H1 (cell line): ENCODE measurements at regions not wholly inside any gene's neighbourhood (a gene's known extent, or its start where the extent isn't known, plus 50 kb on each side); places are given as distances from the start of the nearest gene placed in this dataset.

Experiments
- KDM4A ChIP-seq: IDR thresholded peaks from one replicate; pipeline ENCODE4 v1.7.1; 2012; ENCODE audit warnings: low read depth, mild to moderate bottlenecking, moderate library complexity, low read length, inconsistent platforms; ENCODE audit not compliant: severe bottlenecking
- TF ChIP-seq, protein P1 (sequence below): fragments of 300-600 bp; sonication (generic); IDR thresholded peaks from 2 replicates; pipeline ENCODE4 v1.7.1; 2012; ENCODE audit warnings: low read length, moderate library complexity, mild to moderate bottlenecking, inconsistent platforms; ENCODE audit not compliant: insufficient replicate concordance

DNA sequence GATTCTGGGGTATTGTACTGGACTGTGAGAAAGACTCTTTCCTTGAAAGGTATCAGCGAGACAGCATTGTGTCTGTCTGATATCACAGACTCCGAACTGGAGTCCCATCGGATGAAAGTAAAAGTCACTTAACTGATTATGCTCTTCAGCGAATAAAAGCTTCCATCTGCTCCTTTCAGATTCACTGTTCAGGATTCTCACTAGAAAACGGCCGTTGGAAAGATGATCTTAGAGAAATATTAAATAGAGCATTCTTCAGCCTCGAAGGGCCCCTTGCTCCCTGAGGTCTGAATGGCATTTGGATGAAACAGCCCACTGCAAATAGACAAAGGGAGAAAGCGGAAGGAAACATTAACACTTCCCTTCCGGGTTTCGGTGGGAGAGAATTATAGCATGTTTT, 416.2 kb upstream of the PRKX start (continued):
- TF ChIP-seq, protein P1, sequence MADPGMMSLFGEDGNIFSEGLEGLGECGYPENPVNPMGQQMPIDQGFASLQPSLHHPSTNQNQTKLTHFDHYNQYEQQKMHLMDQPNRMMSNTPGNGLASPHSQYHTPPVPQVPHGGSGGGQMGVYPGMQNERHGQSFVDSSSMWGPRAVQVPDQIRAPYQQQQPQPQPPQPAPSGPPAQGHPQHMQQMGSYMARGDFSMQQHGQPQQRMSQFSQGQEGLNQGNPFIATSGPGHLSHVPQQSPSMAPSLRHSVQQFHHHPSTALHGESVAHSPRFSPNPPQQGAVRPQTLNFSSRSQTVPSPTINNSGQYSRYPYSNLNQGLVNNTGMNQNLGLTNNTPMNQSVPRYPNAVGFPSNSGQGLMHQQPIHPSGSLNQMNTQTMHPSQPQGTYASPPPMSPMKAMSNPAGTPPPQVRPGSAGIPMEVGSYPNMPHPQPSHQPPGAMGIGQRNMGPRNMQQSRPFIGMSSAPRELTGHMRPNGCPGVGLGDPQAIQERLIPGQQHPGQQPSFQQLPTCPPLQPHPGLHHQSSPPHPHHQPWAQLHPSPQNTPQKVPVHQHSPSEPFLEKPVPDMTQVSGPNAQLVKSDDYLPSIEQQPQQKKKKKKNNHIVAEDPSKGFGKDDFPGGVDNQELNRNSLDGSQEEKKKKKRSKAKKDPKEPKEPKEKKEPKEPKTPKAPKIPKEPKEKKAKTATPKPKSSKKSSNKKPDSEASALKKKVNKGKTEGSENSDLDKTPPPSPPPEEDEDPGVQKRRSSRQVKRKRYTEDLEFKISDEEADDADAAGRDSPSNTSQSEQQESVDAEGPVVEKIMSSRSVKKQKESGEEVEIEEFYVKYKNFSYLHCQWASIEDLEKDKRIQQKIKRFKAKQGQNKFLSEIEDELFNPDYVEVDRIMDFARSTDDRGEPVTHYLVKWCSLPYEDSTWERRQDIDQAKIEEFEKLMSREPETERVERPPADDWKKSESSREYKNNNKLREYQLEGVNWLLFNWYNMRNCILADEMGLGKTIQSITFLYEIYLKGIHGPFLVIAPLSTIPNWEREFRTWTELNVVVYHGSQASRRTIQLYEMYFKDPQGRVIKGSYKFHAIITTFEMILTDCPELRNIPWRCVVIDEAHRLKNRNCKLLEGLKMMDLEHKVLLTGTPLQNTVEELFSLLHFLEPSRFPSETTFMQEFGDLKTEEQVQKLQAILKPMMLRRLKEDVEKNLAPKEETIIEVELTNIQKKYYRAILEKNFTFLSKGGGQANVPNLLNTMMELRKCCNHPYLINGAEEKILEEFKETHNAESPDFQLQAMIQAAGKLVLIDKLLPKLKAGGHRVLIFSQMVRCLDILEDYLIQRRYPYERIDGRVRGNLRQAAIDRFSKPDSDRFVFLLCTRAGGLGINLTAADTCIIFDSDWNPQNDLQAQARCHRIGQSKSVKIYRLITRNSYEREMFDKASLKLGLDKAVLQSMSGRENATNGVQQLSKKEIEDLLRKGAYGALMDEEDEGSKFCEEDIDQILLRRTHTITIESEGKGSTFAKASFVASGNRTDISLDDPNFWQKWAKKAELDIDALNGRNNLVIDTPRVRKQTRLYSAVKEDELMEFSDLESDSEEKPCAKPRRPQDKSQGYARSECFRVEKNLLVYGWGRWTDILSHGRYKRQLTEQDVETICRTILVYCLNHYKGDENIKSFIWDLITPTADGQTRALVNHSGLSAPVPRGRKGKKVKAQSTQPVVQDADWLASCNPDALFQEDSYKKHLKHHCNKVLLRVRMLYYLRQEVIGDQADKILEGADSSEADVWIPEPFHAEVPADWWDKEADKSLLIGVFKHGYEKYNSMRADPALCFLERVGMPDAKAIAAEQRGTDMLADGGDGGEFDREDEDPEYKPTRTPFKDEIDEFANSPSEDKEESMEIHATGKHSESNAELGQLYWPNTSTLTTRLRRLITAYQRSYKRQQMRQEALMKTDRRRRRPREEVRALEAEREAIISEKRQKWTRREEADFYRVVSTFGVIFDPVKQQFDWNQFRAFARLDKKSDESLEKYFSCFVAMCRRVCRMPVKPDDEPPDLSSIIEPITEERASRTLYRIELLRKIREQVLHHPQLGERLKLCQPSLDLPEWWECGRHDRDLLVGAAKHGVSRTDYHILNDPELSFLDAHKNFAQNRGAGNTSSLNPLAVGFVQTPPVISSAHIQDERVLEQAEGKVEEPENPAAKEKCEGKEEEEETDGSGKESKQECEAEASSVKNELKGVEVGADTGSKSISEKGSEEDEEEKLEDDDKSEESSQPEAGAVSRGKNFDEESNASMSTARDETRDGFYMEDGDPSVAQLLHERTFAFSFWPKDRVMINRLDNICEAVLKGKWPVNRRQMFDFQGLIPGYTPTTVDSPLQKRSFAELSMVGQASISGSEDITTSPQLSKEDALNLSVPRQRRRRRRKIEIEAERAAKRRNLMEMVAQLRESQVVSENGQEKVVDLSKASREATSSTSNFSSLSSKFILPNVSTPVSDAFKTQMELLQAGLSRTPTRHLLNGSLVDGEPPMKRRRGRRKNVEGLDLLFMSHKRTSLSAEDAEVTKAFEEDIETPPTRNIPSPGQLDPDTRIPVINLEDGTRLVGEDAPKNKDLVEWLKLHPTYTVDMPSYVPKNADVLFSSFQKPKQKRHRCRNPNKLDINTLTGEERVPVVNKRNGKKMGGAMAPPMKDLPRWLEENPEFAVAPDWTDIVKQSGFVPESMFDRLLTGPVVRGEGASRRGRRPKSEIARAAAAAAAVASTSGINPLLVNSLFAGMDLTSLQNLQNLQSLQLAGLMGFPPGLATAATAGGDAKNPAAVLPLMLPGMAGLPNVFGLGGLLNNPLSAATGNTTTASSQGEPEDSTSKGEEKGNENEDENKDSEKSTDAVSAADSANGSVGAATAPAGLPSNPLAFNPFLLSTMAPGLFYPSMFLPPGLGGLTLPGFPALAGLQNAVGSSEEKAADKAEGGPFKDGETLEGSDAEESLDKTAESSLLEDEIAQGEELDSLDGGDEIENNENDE = no peak
- no peak for TF ChIP-seq KDM4A
